Activated CD8-positive, alpha-beta memory T cell treated with anti-CD3 and anti-CD28 coated beads for 1 hour (primary cell): ENCODE measurements at regions not wholly inside any gene's neighbourhood (a gene's known extent, or its start where the extent isn't known, plus 50 kb on each side); places are given as distances from the start of the nearest gene placed in this dataset.

Experiments
- DNase-seq, 2 donors: peaks; one replicate each; pipeline ENCODE4 v3.0.0-alpha.2; 2020; ENCODE audit warnings: low read depth in 1 of 2; ENCODE audit errors: extremely low read depth in 1 of 2

DNA sequence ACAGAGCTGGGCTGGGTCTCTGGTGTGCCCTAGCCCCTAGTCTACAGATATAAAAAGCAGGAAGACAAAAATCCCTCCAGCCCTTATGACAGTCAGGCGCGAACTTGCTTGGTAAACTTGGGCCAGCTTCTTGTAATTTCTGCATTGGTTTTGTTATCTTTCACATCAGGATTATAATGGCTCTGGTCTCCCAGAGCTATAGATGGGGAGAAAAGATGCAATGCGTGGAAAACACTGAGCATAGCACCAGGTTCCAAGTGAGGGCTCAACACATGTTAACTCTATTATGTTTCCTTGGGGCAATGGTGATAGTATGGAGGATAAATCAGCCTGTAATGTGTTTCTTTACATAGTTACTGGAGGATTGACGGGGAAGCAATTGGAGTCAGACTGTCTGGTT lies 246.8 kb upstream of the KCNG1 start:
- DNase-seq = no peak

GRCh38 chr20:51267679-51268078 lies 244.8 kb upstream of the KCNG1 start:
- DNase-seq = no peak

DNA sequence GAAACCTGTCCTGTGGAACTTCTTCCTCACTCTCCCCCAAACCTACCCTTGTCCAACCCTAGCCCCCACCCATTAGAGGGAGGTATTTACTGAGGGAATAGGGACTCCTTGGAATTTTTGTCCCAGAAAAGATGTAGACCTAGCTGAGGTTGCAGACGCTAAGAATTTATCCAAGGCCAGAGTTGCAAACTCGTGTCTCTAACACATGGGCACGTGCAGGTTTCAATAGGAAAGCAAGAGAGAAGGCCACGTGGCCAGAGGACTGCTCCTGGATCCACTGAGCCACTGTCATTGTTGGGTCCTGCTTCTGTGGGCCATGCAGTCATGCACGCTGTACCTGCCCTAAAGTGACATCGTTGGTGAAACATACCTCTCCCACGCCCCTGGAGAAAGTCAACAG lies 243.4 kb upstream of the KCNG1 start:
- no peak for DNase-seq

DNA sequence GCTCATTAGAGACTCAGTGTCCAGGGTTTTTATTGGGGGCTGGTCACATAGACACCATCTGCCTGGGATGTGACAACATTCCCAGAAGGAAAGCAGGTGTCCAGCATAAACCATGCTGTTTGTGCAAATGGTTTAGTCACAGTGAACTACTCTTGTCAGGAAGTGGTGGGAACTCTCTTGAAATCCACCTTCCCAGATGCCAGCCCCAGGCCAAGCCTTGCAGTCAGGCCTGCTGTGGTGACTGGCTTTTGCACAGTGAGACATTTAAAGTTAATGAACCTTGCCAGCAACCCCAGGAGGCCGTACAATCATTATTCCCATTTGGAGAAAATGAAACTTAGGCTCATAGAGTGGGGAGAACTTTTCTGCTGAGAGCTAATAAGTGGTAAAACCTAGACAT lies 242.5 kb upstream of the KCNG1 start:
- no peak for DNase-seq

DNA sequence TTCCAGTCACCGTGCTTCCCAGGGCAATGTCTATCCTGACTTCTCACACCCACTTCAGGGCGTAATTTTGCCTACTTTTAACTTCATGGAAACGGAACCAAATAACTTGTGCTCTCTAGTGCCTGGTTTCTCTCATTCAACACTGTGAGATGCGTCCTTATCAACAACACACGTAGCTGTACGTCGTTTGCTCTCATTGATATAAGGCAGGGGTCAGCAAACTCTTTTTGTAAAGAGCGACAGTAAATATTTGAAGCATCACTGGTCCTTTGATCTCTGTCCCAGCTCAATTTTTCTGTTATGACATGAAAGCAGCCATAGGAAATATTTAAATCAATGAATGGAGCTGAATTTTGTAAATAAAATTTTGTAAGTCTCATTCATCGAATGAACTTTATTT lies 239.3 kb upstream of the KCNG1 start:
- DNase-seq = no peak

- DNase-seq = no peak
Observed at GRCh38 chr20:51259455-51259854, 236.5 kb upstream of the KCNG1 start.

- DNase-seq = no peak
Observed at GRCh38 chr20:51258582-51259165, 235.8 kb upstream of the KCNG1 start.

DNA sequence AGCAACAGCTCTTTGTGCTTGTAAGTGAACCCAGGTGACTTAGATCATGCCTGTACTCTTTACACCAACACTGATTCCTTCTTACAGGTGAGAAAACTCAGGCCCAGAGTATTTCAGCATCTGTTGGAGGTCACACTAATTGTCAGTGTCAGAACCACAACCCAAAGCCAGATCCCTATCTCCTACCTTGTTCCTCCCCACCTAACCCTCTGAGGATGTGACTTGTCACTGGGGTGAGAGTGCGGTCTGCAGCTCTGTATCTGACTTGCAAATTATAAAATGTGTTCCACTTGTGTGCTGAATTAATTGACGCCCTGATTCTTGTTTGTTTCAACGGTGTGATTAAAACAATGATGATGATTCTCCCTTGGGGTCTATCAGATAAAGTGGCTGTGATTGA lies 232.5 kb upstream of the KCNG1 start:
- DNase-seq = no peak

DNA sequence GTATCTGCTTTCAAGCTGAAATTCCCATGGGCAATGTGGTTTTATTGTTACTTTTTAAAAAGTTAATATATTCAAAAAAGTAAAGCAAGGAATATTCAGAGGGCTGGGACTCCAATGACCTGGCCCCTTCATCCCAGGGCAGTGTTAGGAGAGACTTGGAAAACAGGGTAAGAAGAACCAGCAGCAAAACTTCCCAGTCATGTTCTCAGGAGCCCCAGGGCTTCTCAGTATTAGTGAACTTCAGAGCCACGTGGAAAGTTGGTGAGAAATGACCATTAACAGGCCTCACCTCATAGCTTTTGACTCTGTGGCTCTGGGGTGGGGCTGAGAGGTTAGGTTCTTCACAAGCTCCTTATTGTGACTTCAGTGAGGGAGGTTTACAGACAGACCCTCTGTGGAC lies 230.4 kb upstream of the KCNG1 start:
- no peak for DNase-seq

DNA sequence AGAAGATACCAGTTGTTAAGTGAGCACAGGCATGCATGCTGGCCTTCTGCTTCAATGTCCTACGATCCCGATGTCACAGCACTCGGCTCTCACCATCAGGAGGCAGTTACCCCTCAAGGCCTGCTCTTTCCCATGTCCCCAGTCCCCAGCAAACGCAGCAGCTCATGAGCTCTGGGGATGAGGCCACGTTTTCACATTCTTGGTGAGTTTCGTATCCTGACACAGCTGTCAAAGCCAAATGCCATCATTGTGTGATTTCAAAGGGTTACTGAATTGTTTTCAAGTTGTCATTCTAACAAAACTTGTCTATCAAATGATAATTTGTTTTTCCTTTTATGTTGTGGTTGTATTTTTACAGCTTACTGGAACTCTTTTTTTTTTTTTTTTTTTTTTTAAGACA lies 226.9 kb upstream of the KCNG1 start:
- no peak for DNase-seq

DNA sequence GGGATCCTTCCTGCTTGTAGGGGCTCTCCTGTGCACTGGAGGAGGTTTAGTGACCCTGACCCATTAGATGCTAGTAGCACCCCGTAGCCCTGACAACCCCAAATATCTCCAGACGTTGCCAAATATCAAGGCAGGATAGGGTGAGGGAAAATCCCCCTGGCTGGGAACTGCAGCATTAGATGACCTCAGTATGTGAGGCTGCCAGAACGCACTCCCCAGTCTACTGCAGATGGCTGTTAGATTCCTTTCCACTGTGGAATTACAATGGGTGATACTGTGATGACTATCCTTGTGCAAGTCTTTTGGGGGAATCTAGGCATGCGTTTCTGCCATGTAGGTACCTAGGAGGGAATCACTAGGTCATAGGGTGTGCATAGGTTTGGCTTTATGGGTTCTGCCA lies 226.3 kb upstream of the KCNG1 start:
- DNase-seq = no peak

- DNase-seq = no peak
Observed at GRCh38 chr20:51244466-51244865, 221.6 kb upstream of the KCNG1 start.

- DNase-seq = no peak
Observed at GRCh38 chr20:51238675-51239305, 215.9 kb upstream of the KCNG1 start.

DNA sequence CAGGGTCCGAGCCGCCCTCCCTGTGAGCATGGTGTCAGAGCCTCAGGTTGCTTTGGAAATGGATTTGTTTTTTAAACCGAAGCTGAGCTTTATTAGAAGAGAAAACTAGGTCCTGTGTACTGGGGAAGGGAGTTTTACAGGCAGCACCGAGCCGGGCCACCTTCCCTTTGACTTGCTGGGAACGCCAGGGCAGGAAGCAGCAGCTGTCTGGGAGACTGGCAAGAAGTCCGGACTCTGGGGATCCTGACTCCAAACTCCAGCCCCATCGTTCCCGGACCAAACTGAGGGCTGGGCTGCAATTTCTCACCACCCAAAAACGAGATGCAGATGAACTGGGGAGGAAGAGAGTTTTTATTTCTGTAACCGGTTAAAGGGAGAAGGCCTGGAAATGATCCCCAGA lies 214.9 kb upstream of the KCNG1 start:
- no peak for DNase-seq

GRCh38 chr20:51237278-51237677 lies 214.4 kb upstream of the KCNG1 start:
- DNase-seq = no peak

DNA sequence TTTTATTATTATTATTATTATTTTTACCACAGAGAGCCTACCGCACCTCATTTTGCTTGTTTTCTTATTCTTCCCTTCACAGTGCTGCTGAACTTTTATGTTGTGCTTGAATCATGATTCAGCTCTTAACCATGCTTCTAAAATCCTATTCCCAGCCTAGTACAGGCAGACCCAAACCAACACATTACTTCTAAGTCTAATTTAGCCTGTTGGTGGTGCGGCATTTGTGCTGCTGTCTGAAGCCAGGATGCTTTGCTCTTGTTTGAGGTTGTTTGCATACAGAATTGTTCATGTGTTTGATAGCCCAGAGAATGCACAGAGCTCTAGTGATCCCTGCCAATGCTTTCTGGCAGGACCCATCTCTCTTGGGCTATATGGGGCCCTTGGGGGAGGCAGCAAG lies 213.5 kb upstream of the KCNG1 start:
- no peak for DNase-seq

GRCh38 chr20:51233345-51233744 lies 210.4 kb upstream of the KCNG1 start:
- DNase-seq = no peak

DNA sequence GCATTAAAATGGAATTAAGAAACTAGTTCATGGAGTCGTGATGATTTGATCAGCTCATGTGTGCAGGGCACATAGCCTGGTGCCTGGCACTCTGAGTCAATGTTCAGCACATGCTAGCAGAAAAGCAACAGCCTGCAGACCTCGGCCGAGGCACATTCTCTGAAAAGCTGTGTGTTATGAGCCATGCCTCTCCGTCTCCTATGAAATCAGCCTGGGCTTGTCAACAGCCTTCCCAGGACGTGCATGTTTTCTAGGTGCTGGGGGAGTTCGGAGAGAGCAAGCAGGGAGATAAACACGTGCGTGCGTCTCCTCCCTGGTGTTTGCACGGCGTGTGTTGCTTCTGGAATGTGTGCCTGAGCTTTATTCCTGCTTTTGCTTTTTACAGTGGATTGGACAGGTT lies 207.8 kb upstream of the KCNG1 start:
- no peak for DNase-seq

GRCh38 chr20:51228763-51229162 lies 205.9 kb upstream of the KCNG1 start:
- no peak for DNase-seq

DNA sequence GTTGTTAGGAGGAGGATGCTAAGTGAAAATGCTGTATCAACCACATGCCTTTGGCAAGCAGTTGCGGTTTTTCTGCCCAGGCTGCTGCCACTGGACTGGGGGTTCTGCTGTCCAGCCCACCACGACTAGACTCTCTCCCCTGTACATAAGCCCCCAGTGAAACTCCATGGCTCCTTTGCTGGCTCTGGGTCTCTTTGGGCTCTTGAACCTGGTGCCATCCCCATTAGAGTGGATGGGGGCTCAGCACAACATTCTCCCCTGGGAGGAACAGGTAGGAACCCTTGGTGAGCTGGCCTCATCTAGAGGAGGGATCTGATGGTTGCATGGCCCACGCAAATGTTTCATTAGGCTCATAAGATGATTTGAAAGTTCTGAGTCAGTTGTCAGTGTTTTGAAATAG lies 204.8 kb upstream of the KCNG1 start:
- no peak for DNase-seq

- no peak for DNase-seq
Observed at GRCh38 chr20:51223183-51223720, 200.3 kb upstream of the KCNG1 start.

GRCh38 chr20:51221791-51222408 lies 199.0 kb upstream of the KCNG1 start:
- DNase-seq = no peak
